Cardiac septum (tissue), 1 donor: ENCODE measurements at regions not wholly inside any gene's neighbourhood (a gene's known extent, or its start where the extent isn't known, plus 50 kb on each side); places are given as distances from the start of the nearest gene placed in this dataset.
"Not testable (repeated sequence)": the region's sequence is repeated elsewhere in the genome, so short reads cannot be mapped to it uniquely, and the experiment has no call there.

Source experiments
- DNase-seq: peaks from one replicate; pipeline ENCODE4 v3.0.0-alpha.2; 2020; ENCODE audit warnings: low spot score
- intact Hi-C: fragments of 100-400 bp; cut with DNase I; formaldehyde crosslinking; loops from one replicate; pipeline ENCODE4 v1.14.0; 2022
- donor health status: DM: no; HTN: no; CAD: no.

DNA sequence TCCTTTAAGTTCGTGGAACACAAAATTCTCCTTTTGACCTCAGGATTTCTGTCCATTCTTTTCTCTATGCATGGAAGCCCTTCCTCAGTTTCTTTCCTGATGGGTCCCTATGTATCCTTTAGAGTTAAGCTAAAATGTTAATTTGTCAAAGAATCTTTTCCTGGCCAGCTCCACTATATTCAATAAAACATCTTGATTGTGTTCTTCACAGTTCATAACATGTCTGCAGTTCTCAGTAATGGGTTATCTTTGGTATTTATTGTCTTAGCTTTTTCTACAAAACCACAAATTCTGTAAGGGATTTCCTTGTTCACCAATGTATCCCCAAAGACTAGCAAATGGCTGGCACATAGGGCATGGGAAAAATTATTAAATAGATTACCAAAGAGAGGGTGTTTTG is 998.5 kb downstream of the ADGRL2 start:
- no peak for DNase-seq
- intact Hi-C loops = no loop called here

DNA sequence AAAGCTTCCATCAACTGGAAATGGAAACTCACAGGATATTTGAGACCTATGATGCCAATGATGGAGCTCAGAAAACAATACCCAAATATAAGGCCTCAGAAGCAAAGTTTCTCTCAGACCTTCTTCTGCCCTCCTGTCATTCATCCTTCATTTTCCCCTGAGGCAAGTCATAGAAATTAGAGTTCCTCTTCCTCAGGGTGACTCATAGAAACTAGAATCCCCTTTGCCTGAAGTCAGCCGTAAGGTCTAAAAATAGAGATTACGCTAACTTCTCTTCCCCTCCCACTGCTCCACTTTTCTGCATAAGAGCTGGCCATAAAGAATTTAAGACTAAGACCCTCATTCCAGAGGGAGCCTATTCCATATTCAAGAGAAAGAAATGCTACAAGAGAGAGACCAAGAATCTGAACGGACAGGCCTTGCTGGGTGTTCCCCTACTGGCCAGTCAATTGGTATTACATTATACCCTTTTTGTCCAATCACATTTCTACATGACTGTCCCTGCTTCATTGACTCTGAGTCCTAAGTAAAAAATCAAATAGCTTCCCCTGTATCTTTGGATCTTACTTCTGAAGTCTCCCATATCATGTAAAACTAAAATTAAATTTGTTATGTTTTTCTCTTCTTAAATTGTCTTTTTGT is 994.9 kb downstream of the ADGRL2 start:
- no peak for DNase-seq
- intact Hi-C loops = no loop called here

DNA sequence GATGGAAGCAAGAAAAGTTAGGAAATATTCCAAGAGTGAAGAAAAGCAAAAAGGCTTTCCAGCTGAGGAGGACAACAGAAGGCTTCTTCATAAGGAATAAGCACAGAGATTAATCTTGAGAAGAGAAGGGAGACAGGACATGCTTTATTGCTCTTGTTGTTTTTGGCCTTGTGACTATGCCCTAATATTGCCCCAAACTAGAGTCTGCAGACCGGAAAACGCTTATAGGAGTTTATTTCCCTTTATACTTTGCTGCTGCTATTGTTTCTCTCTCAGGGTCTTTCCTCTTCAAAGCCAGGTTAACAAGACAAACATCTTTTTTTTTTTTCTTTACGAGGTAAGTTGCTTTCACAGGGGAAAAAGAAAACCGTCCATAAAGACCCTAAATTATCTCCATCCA is 991.4 kb downstream of the ADGRL2 start:
- no peak for DNase-seq
- intact Hi-C loops = no loop called here

DNA sequence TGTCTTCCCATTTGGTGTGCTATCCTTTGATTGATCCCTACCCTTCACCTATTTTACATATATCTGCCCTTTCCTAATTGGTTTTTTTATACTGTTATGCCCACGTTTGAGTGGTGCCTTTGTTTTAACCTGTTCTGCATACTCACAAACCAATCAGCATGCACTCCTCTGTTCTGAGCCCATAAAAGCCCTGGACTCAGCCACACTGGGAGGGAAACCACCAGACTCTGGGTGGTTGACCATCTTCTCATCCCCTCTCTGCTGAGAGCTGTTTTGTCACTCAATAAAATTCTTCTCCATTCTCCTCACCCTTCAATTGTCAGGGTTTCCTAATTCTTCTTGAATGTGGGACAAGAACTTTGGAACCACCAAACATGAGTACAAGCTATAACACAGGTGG is 989.8 kb downstream of the ADGRL2 start:
- intact Hi-C loops = no loop called here

DNA sequence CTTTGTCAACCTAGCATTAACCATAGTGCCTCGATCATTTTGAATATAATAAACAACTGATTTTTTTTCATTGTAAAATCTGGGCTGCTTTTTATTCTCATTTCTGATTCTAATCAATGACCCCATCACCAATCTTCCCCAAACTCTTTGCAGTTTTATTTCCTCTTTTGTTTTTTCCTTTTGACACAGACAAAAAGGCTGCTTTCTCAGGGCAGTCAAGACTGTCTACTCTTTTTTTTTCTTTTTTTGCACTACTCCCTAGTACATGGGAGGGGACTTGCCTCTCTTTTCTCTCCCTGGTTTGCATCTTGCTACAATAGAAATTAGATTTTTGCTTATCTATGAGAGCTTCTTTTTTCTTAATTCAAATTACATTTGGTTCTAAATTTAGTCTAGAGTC is 987.9 kb downstream of the ADGRL2 start:
- intact Hi-C loops = no loop called here
- DNase-seq = no peak

More for the DNA sequence above, 989.8 kb downstream of the ADGRL2 start:
- DNase-seq = no peak

DNA sequence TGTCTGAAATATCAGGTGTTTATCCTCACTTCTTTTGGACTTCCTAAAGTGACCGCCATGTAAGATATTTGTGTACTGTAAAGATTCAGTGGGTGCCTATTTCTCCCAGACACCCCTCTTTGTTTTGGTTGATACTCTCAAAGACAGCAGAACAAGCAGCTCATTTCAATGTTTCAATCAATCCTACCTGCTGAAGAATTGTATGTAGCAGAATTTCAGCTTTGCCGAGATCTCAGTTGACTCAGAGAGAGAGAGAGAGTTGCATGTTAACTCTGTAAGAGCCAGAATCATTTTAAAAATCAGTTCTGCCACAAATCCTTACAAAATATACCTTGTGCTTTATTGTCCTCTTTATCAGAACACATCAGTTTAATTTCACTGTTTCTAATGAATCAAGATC is 987.3 kb downstream of the ADGRL2 start:
- intact Hi-C loops = no loop called here
- DNase-seq = no peak

DNA sequence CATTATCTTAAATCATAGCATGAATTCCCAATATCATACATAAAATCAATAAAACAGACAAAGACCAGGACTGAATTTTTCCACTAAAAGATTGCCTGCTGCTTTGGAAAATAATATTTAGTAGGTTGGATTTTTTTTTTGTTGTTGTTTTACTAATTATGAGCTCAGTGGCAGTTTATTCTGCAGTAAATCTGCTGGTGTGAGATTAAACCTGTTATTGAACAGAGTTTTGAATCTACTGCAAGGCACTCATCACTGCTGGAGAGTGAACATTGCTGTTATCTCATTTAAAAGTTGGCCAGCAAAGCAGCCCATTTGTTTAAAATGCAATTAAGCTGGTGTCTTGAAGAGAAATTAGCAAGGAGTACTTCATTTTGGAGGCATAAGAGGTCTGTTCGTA is 986.1 kb downstream of the ADGRL2 start:
- DNase-seq = no peak
- intact Hi-C loops = no loop called here

DNA sequence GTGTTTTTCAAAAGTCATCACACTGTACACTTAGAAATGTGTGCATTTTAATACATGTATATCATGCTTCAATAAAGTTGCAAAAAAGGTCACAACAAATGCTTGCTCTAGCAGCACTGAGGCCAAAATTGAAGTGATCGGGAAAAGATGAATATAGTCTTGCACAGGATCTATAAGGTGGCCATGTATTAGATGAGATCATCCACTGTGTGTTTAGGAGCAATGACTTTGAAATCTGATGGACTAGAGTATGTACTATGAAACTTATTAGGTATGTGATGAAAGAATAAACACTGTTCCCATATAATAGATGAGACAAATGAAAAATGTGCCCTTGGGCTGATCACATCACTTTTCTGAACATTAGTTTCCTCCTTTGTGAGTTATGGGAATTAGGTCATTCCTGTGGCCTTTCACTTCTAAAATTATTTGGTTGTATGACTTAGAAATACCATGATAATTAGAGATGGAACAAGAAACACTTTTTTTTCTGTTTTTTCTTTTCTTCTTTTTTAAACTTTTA is 984.6 kb downstream of the ADGRL2 start:
- DNase-seq = no peak
- intact Hi-C loops = no loop called here

DNA sequence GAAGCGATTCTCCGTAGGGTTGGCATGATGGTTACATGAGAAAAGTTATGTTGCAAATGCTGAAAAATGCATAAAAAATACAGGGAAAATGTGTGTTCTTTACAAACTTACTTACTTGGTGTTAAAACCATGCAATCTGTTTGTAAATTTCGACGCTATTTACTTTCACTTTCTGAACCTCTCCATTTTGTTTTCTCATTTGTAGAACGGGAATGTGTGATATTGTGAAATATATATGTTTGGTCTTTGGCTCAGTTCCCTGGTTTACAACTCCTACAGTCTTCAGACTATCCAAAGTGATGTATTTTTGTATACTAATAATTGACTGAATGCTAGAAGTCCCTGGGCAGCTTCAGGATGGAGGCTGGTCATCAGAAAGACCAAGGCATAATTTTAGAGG is 982.3 kb downstream of the ADGRL2 start:
- no peak for DNase-seq
- intact Hi-C loops = no loop called here

DNA sequence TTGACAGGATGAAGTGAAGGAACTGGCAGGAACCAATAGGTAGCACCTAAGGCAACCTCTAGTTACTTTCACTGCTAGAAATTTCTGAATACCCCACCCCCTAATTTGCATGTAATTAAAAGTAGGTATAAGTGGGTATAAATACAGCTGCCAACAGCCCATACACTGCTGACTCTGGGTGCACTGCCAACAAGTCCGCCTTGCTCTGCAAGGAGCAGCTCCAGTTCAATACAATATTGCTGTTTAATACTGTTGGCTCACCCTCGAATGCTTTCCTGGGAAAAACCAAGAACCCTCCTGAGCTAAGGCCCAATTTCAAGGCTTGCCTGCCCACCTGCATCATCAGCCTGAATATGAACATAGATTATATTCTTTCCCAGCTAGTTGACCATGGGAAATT is 981.9 kb downstream of the ADGRL2 start:
- intact Hi-C loops = no loop called here
- no peak for DNase-seq

DNA sequence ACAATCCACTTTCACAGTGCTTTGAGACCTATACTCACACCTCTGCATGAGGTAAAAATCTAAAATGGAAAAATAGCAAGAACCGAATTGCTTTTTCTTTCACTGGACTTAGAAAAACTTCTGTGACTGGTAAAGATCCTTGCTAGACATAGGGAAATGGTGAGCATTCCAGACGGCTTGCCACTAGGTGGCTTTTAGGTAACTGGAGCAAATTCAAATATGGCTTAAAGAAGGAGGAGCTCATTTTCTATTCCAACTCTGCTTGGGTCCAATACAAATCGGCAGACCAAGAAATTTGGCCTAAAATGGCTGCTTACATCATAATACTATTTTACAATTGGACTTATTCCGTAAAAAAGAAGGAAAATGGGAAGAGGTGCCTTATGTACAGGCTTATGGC is 977.9 kb downstream of the ADGRL2 start:
- DNase-seq = no peak
- intact Hi-C loops = no loop called here

DNA sequence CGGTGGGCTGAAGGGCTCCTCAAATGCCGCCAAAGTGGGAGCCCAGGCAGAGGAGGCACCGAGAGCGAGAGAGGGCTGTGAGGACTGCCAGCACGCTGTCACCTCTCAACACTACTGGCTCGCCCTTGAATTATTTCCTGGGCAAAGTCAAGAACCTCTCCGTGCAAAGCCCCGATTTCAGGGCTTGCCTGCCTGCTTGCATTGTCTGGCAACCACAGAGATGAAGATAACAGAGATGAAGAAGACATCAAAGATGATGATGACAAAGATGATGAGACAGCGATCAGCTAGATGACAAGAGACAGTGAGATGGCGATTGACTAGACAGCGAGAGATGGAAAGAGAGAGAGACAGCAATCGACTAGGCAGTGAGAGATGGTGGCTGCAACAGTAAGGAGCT is 976.5 kb downstream of the ADGRL2 start:
- intact Hi-C loops = no loop called here
- no peak for DNase-seq

DNA sequence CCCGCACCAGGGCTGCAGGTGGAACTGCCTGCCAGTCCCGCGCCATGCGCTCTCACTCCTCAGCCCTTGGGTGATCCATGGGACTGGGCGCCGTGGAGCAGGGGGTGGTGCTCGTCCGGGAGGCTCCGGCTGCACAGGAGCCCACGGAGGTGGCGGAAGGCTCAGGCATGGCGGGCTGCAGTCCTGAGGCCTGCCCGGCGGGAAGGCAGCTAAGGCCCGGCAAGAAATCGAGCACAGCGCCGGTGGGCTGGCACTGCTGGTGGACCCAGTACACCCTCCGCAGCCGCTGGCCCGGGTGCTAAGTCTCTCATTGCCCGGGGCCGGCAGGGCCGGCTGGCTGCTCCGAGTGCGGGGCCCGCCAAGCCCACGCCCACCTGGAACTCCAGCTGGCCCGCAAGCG is 976.0 kb downstream of the ADGRL2 start:
- DNase-seq, intact Hi-C loops: not testable (repeated sequence)

DNA sequence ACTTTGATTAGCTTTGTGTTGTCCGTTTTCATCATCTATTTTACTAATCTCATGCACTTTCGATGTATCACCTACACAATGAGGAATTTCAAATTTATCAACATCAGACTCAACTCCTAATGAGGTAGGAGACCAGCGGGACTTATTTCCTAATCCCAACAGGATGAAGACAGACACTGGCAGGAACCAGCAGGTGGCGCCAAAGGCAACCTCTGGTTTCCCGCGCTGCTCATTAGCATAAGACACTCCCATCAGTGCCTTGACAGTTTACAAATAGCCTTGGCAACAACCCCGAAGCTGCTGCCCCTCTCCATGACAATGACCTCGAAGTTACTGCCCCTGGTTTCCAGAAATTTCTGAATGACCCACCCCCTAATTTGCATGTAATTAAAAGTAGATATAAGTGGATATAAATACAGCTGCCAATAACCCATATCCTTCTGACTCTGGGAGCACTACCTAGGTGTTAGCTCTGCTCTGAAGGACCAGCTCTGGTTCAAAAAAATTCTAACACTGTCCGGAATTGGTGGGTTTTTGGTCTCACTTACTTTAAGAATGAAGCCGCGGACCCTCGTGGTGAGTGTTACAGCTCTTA is 974.8 kb downstream of the ADGRL2 start:
- no peak for DNase-seq
- intact Hi-C loops = no loop called here

DNA sequence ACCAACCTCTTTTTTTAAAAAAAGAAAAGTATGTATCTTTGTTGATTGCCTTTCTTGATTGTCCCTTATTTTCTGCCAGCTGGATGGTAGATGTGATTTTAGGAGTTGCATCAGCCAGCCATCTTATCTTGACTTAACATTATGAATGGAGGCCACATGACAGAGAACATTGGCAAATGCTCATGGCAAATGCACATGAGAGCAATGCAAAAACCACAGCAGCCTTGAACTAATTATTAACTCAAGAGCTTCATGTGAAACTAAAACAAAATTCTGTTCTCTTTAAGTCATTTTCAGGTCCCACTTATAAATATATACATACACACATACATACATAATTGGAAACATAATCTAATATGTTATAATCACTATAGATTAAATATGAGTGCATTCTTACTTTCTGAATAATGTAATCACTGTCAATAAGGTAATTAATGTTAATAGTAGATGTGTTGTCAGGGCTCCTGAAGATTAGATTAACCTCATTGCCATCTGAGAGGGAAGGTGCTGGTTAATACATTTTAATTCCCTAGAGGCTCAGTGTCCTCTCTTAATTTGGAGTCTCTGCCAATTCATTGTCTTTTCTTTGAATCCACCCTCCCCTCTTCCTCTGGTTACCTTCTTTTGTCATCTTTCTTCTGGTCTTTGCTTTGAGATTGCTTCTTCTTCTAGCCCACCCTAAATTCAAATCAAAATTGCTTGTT is 962.2 kb downstream of the ADGRL2 start:
- DNase-seq = no peak
- intact Hi-C loops = no loop called here

DNA sequence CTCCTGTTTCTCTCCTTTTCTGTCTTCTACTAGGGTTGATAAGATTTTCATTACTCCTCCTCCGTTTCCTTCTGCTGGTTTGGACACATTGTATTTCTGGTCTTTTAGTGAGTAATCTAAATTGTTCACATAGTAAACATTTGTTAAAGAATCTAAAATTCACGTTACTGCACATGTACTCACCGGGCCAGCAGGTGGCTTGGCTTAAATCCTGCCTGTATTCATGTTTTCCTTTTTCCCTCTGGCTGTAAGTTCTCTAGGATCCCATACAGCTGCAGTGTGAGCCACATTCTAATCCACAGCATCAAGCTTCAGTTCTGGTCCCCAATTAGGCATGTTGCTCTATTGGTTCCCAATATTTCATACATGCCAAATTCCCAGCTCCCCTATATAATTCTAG is 958.3 kb downstream of the ADGRL2 start:
- intact Hi-C loops = no loop called here
- no peak for DNase-seq

DNA sequence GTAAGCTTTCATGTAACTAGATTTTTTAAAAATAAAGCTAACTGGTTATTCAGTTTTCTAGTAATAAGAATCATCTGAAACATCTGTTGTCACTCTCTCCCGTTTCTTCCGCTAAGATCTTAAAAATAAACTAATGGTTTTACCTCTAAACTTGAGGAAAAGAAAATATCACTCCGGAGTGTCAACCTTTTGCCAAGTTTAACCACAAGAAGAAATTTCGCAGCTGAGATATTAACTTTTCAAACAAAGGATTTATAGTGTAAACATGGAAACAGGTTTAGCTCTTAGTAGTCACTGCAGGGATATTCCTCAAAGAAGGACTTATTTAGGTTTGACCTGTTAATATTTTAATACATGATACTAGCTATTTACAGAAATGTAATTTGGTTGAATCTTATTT is 954.9 kb downstream of the ADGRL2 start:
- DNase-seq = no peak
- intact Hi-C loops = no loop called here

DNA sequence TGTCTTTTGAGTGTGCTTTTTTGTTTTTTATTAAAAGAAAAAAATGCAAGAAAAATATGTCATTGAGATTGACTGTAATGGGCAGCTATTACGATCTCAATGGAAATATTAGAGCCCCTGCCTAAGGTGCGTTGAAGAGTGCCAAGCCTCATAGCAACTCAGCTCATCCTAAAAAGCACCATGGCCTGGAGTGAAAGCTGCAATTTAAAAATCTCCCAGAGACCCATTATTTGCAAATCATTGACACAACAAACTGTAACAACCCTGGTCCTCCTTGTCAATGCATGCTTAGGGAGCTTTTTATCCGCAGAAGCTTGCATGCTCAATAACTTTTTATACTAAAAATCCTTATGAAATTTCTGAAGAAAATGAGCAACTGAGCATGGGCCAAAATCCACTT is 954.5 kb downstream of the ADGRL2 start:
- DNase-seq = no peak
- intact Hi-C loops = no loop called here

DNA sequence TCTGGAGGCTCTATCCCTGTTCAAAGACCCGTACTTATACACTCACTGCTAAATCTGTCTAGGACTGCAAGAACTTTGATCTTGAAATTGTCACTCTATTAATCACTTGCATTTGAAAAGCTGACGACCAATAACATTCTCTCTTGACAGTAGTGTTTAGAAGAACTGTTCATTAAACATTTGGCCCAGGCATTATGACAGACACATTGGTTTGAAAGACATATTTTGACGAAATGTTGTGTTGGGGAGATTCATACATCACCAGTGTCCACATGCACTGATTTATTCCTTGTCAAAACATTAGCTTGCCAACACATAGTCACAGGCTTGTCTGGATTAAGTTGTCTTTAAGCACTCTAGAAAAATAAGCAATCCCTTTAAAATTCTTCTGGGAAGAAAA is 951.3 kb downstream of the ADGRL2 start:
- intact Hi-C loops = no loop called here
- DNase-seq = no peak

DNA sequence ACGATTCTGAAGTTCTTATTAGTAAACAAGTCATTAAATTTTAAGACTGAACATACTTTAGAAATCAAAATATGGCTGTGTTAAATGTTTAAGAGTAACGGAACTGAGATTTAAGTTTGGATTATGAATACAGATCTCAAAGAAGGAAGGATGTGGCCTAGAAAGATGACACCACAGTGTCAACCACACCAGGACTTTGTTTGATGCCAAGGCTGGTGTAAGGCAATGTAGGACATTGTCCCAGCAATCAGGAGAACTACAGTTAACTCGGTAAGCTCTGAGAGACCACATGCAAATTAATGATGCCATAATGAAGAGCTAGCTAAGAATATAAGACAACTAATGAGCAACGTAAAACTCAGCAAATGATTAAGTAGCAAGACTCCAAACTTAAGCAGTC is 932.9 kb downstream of the ADGRL2 start:
- intact Hi-C loops = no loop called here
- no peak for DNase-seq

DNA sequence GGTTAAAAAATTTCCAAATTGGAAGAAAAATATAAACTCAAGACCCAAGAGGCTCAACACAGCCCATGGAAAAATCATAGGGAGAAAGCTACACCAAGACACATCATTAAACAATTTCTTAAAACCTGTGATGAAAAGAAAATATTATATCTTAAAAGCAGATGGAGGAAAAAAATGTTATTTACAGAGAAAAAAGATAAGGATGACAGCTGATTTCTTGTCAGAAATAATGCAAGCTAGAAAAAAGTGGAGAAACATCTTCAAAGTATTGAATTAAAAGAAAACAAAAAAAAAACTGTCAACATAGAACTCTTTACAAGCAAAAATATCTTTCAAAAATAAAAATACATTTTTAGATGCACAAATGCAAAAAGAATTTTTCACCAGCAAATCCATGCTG is 930.5 kb downstream of the ADGRL2 start:
- intact Hi-C loops = no loop called here
- DNase-seq = no peak
